ENCODE measurements at regions not wholly inside any gene's neighbourhood (a gene's known extent, or its start where the extent isn't known, plus 50 kb on each side); places are given as distances from the start of the nearest gene placed in this dataset.

GRCh38 chr7:18429547-18429946 is 66.0 kb upstream of the HDAC9 start:
- peaks cover 5% of the 10 kb centered on the region for H3K36me3 Mint-ChIP-seq
- H3K27ac Mint-ChIP-seq = no peak overlapping the region
- no peak overlapping the region for H3K4me3 Mint-ChIP-seq
- H3K27me3 Mint-ChIP-seq (ENCODE audit: low read depth) = no peaks in the 10 kb centered on the region
- H3K4me1 Mint-ChIP-seq = peaks cover 30% of the 10 kb centered on the region
- peaks cover 21% of the 10 kb centered on the region for H3K9me3 Mint-ChIP-seq
- no peak for TF ChIP-seq CTCF (IDR thresholded peaks at IDR 0.05; ENCODE audit: unreplicated experiment)
- DNase-seq (ENCODE audit: low spot score in 2 of 2, unreplicated experiment in 2 of 2) = no peak

- Mint-ChIP-seq H3K4me1 (peaks cover 23% of the 10 kb centered on the region), H3K27me3 (ENCODE audit: low read depth) (no peaks in the 10 kb centered on the region)
- TF ChIP-seq CTCF (IDR thresholded peaks at IDR 0.05; ENCODE audit: unreplicated experiment) = no peak
Observed at GRCh38 chr7:18430810-18431209, 64.7 kb upstream of the HDAC9 start.

GRCh38 chr7:18434171-18434570 is 61.4 kb upstream of the HDAC9 start:
- peaks cover 24% of the 10 kb centered on the region for H3K9me3 Mint-ChIP-seq
- H3K36me3 Mint-ChIP-seq = peaks cover 5% of the 10 kb centered on the region
- DNase-seq (ENCODE audit: low spot score in 2 of 2, unreplicated experiment in 2 of 2) = no peak
- TF ChIP-seq CTCF (IDR thresholded peaks at IDR 0.05; ENCODE audit: unreplicated experiment) = no peak
- peaks cover 7% of the 10 kb centered on the region for H3K4me1 Mint-ChIP-seq
- no peaks in the 10 kb centered on the region for H3K27me3 Mint-ChIP-seq (ENCODE audit: low read depth)
- H3K4me3 Mint-ChIP-seq = no peak overlapping the region
- no peak overlapping the region for H3K27ac Mint-ChIP-seq

More at GRCh38 chr7:18430810-18431209, 64.7 kb upstream of the HDAC9 start:
- no peak for DNase-seq (ENCODE audit: low spot score in 2 of 2, unreplicated experiment in 2 of 2)
- Mint-ChIP-seq H3K9me3 (peaks cover 24% of the 10 kb centered on the region), H3K36me3 (peaks cover 5% of the 10 kb centered on the region), H3K4me3 (no peak overlapping the region), H3K27ac (no peak overlapping the region)

GRCh38 chr7:18437101-18437500 is 58.4 kb upstream of the HDAC9 start:
- Mint-ChIP-seq H3K4me1 (peaks cover 4% of the 10 kb centered on the region), H3K36me3 (peaks cover 5% of the 10 kb centered on the region), H3K27me3 (ENCODE audit: low read depth) (no peaks in the 10 kb centered on the region), H3K27ac (no peak overlapping the region), H3K4me3 (no peak overlapping the region), H3K9me3 (peaks cover 23% of the 10 kb centered on the region)
- no peak for DNase-seq (ENCODE audit: low spot score in 2 of 2, unreplicated experiment in 2 of 2)
- TF ChIP-seq CTCF (IDR thresholded peaks at IDR 0.05; ENCODE audit: unreplicated experiment) = no peak

- Mint-ChIP-seq H3K36me3 (no peaks in the 10 kb centered on the region), H3K4me3 (no peak overlapping the region), H3K27me3 (ENCODE audit: low read depth) (no peaks in the 10 kb centered on the region), H3K27ac (no peak overlapping the region), H3K9me3 (peaks cover 5% of the 10 kb centered on the region), H3K4me1 (peaks cover 12% of the 10 kb centered on the region)
- no peak for DNase-seq (ENCODE audit: low spot score in 2 of 2, unreplicated experiment in 2 of 2)
- no peak for TF ChIP-seq CTCF (IDR thresholded peaks at IDR 0.05; ENCODE audit: unreplicated experiment)
Observed at GRCh38 chr7:18440934-18441333, 54.6 kb upstream of the HDAC9 start.

- H3K4me1 Mint-ChIP-seq = peaks cover 11% of the 10 kb centered on the region
- no peaks in the 10 kb centered on the region for H3K36me3 Mint-ChIP-seq
- no peak for DNase-seq (ENCODE audit: low spot score in 2 of 2, unreplicated experiment in 2 of 2)
- H3K9me3 Mint-ChIP-seq = peaks cover 5% of the 10 kb centered on the region
- no peak for TF ChIP-seq CTCF (IDR thresholded peaks at IDR 0.05; ENCODE audit: unreplicated experiment)
- H3K4me3 Mint-ChIP-seq = no peak overlapping the region
- H3K27ac Mint-ChIP-seq = no peak overlapping the region
- no peaks in the 10 kb centered on the region for H3K27me3 Mint-ChIP-seq (ENCODE audit: low read depth)
Observed at GRCh38 chr7:18444826-18445225, 50.7 kb upstream of the HDAC9 start.
